ENCODE measurements at regions not wholly inside any gene's neighbourhood (a gene's known extent, or its start where the extent isn't known, plus 50 kb on each side); places are given as distances from the start of the nearest gene placed in this dataset.

DNA sequence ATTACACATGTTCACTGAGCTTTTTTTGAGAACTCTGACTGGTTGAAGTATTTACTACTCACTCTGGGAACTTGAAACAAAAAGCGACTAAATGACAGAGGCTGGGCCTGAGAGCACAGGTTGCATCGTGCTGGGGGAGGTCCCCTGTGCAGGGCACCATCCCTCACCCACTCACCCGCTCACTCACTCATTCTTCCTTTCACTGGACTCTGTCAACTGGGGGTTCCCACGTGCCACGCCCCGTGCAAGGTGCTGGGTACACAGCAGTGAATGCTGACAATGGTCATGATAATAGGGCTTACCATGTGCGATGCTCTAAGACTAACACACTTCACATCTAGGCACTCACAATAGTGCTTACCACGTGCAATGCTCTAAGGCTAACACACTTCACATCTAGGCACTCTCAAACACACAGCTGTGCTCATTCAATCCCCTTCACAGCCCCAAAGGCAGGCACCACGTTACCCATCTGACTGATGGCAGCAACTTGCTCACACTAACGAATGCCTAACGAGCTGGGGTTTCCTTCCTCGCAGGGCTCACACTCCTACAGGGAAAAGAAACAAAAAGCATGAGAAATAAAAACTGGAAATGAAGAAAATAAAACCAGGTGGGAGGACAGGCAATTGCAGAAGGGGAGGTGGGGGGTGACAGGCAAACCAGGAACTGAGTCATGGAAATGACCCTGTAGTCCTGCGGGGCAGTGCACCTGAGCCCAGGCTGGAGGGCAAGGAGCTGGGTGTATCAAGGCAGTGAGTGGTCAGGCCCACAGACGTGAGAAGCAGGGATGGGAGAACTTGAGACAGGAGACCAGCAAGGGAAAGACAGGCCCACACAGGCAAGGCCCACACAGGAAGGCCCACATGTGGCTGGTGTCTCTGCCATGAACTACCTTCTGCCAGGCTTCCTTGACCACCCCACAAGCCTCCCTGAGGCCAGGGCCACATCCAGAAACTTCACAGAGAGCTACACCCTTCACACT lies 147.0 kb upstream of the FAM20C start:
- ATAC-seq = no peak
- POLR2A ChIA-PET = no interaction called here
- Histone ChIP-seq H4K20me1 (ENCODE audit: insufficient read depth) (no peaks in the 10 kb centered on the region), H3K36me3 (ENCODE audit: control insufficient read depth in 1 of 2, insufficient read depth in 2 of 2, low read length in 2 of 2) (no peaks in the 10 kb centered on the region), H3K9me2 (ENCODE audit: insufficient read depth) (no peaks in the 10 kb centered on the region), H3K4me3 (replicated peaks in 1 of 2; ENCODE audit: low read depth in 1 of 2, low read length in 2 of 2) (no peak overlapping the region), H3K4me2 (ENCODE audit: low read length) (no peak overlapping the region), H3K79me2 (ENCODE audit: insufficient read depth, low read length) (no peaks in the 10 kb centered on the region), H3K4me1 (ENCODE audit: control insufficient read depth in 1 of 2, insufficient read depth in 2 of 2, low read length in 2 of 2) (no peaks in the 10 kb centered on the region), H3K27me3 (ENCODE audit: insufficient read depth, low read length) (peaks cover 27% of the 10 kb centered on the region; the same call in 1 of the 2 replicates), H3K27ac (ENCODE audit: low read depth, low read length) (no peak overlapping the region), H2AFZ (ENCODE audit: low read depth, low read length, poor library complexity, severe bottlenecking) (no peak overlapping the region), H3K9me3 (ENCODE audit: control insufficient read depth in 1 of 2, insufficient read depth in 1 of 2, low read depth in 1 of 2, low read length in 2 of 2) (no peaks in the 10 kb centered on the region), H3K9ac (ENCODE audit: low read length) (no peak overlapping the region)
- intact Hi-C loops (cut with micrococcal nuclease) = no loop called here
- no TSS peak for BruUV-seq (replicated peaks)
- no peak for TF ChIP-seq CBX3 (IDR thresholded peaks at IDR 0.05; ENCODE audit: low read depth)
- TF ChIP-seq RAD21 (IDR thresholded peaks at IDR 0.05; ENCODE audit: low read depth) = no peak
- no peak for TF ChIP-seq JUND (IDR thresholded peaks at IDR 0.05)
- no peak for TF ChIP-seq POLR2A (IDR thresholded peaks at IDR 0.05; ENCODE audit: borderline replicate concordance, extremely low read depth, insufficient read depth, insufficient read length)
- DNase-seq (ENCODE audit: low read depth, low spot score) = no peak
- CTCF ChIA-PET = no interaction called here
- RAD21 ChIA-PET (ENCODE audit: low non-redundant PET in 1 of 2, low total read pairs in 2 of 2, uncharacterized antibody in 2 of 2, unreplicated experiment in 2 of 2) = no interaction called here

DNA sequence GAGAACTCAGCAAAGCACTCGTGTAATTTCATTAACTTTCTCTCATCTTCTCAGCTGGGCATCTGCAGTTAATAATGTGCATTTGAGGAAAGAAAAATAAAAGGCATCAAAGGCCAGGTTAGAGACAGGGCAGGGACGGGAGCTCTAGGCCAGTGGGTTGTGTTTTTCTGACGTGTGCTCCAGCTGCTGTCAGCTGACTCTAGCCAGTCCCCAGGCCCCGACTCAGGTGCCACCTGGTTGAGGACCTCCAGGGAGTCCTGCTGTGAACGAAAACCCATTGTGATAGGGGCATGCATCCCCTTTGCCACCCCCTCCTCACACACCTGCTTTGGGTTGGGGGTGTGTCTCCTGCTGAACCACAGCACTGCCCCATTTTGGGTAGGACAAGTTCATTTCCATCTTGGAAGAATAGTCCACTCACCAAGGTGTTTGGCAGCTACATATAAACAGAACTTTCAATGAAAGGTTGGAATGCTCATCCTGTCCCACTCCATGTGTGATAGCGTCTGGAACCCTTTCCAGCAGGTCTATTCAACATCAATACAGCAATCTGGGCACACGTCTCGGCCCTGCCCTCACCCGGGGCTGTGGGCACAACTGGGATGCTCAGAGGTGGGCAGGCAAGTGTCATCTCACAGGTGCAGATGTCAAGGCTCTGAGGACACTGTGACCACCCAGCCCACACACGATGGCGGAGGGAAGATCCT lies 146.1 kb upstream of the FAM20C start:
- Histone ChIP-seq H3K9me2 (ENCODE audit: insufficient read depth) (no peaks in the 10 kb centered on the region), H3K79me2 (ENCODE audit: insufficient read depth, low read length) (no peaks in the 10 kb centered on the region), H3K4me1 (ENCODE audit: control insufficient read depth in 1 of 2, insufficient read depth in 2 of 2, low read length in 2 of 2) (no peaks in the 10 kb centered on the region), H3K27me3 (ENCODE audit: insufficient read depth, low read length) (peaks cover 27% of the 10 kb centered on the region; the same call in 1 of the 2 replicates), H3K36me3 (ENCODE audit: control insufficient read depth in 1 of 2, insufficient read depth in 2 of 2, low read length in 2 of 2) (no peaks in the 10 kb centered on the region), H4K20me1 (ENCODE audit: insufficient read depth) (no peaks in the 10 kb centered on the region), H2AFZ (ENCODE audit: low read depth, low read length, poor library complexity, severe bottlenecking) (no peak overlapping the region), H3K4me2 (ENCODE audit: low read length) (no peak overlapping the region), H3K27ac (ENCODE audit: low read depth, low read length) (no peak overlapping the region), H3K4me3 (replicated peaks in 1 of 2; ENCODE audit: low read depth in 1 of 2, low read length in 2 of 2) (no peak overlapping the region), H3K9ac (ENCODE audit: low read length) (no peak overlapping the region), H3K9me3 (ENCODE audit: control insufficient read depth in 1 of 2, insufficient read depth in 1 of 2, low read depth in 1 of 2, low read length in 2 of 2) (no peaks in the 10 kb centered on the region)
- intact Hi-C loops (cut with micrococcal nuclease) = no loop called here
- ChIA-PET RAD21 (ENCODE audit: low non-redundant PET in 1 of 2, low total read pairs in 2 of 2, uncharacterized antibody in 2 of 2, unreplicated experiment in 2 of 2) (no interaction called here), CTCF (no interaction called here), POLR2A (no interaction called here)
- ATAC-seq = no peak
- no peak for DNase-seq (ENCODE audit: low read depth, low spot score)
- BruUV-seq (replicated peaks) = no TSS peak
- TF ChIP-seq EZH2 (IDR thresholded peaks at IDR 0.05) = no peak
- TF ChIP-seq SP1 (IDR thresholded peaks at IDR 0.05; ENCODE audit: low read depth) = no peak
- TF ChIP-seq, protein P1, sequence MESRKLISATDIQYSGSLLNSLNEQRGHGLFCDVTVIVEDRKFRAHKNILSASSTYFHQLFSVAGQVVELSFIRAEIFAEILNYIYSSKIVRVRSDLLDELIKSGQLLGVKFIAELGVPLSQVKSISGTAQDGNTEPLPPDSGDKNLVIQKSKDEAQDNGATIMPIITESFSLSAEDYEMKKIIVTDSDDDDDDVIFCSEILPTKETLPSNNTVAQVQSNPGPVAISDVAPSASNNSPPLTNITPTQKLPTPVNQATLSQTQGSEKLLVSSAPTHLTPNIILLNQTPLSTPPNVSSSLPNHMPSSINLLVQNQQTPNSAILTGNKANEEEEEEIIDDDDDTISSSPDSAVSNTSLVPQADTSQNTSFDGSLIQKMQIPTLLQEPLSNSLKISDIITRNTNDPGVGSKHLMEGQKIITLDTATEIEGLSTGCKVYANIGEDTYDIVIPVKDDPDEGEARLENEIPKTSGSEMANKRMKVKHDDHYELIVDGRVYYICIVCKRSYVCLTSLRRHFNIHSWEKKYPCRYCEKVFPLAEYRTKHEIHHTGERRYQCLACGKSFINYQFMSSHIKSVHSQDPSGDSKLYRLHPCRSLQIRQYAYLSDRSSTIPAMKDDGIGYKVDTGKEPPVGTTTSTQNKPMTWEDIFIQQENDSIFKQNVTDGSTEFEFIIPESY (IDR thresholded peaks at IDR 0.05; ENCODE audit: extremely low read depth, insufficient replicate concordance, low read length) = no peak
- TF ChIP-seq POLR2A (IDR thresholded peaks at IDR 0.05; ENCODE audit: borderline replicate concordance, extremely low read depth, insufficient read depth, insufficient read length) = no peak
- TF ChIP-seq SRF (IDR thresholded peaks at IDR 0.05; ENCODE audit: low read depth) = no peak
- TF ChIP-seq CBX3 (IDR thresholded peaks at IDR 0.05; ENCODE audit: low read depth) = no peak
- TF ChIP-seq TCF7L2 (IDR thresholded peaks at IDR 0.05; ENCODE audit: borderline replicate concordance, extremely low read depth, insufficient read depth, insufficient read length) = no peak
- TF ChIP-seq ELF1 (IDR thresholded peaks at IDR 0.05; ENCODE audit: borderline replicate concordance, low read depth) = no peak
- no peak for TF ChIP-seq ZFX (IDR thresholded peaks at IDR 0.05)
- TF ChIP-seq, protein P2, sequence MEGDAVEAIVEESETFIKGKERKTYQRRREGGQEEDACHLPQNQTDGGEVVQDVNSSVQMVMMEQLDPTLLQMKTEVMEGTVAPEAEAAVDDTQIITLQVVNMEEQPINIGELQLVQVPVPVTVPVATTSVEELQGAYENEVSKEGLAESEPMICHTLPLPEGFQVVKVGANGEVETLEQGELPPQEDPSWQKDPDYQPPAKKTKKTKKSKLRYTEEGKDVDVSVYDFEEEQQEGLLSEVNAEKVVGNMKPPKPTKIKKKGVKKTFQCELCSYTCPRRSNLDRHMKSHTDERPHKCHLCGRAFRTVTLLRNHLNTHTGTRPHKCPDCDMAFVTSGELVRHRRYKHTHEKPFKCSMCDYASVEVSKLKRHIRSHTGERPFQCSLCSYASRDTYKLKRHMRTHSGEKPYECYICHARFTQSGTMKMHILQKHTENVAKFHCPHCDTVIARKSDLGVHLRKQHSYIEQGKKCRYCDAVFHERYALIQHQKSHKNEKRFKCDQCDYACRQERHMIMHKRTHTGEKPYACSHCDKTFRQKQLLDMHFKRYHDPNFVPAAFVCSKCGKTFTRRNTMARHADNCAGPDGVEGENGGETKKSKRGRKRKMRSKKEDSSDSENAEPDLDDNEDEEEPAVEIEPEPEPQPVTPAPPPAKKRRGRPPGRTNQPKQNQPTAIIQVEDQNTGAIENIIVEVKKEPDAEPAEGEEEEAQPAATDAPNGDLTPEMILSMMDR (IDR thresholded peaks at IDR 0.05 in 2 of 3, conservative IDR thresholded peaks at IDR 0.05 in 1 of 3; ENCODE audit: borderline replicate concordance in 1 of 3, insufficient read depth in 1 of 3, low read depth in 2 of 3, low read length in 2 of 3) = no peak
- no peak for TF ChIP-seq RAD21 (IDR thresholded peaks at IDR 0.05; ENCODE audit: low read depth)
- no peak for TF ChIP-seq EGR1 (IDR thresholded peaks at IDR 0.05; ENCODE audit: low read depth)
- TF ChIP-seq, protein P3, sequence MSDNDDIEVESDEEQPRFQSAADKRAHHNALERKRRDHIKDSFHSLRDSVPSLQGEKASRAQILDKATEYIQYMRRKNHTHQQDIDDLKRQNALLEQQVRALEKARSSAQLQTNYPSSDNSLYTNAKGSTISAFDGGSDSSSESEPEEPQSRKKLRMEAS (IDR thresholded peaks at IDR 0.05) = no peak
- TF ChIP-seq JUND (IDR thresholded peaks at IDR 0.05) = no peak
